Stomach (tissue), 4 donors: ENCODE measurements at regions not wholly inside any gene's neighbourhood (a gene's known extent, or its start where the extent isn't known, plus 50 kb on each side); places are given as distances from the start of the nearest gene placed in this dataset.

Source experiments
- EP300 ChIP-seq: sonication (generic); formaldehyde crosslinking; IDR thresholded peaks from one replicate; pipeline ENCODE4 v1.6.1; 2017; ENCODE audit warnings: antibody characterized with exemption
- TF ChIP-seq, protein P1 (sequence below), 7 experiments: fragments of 450-650 bp in 4 of 7; fragments of 200-600 bp in 3 of 7; sonication (generic) in 3 of 7; IDR thresholded peaks; one replicate each; pipeline ENCODE4 v1.5.1; 2016 to 2019; ENCODE audit warnings: antibody characterized with exemption in 7 of 7, control low read depth in 2 of 7, mild to moderate bottlenecking in 1 of 7

DNA sequence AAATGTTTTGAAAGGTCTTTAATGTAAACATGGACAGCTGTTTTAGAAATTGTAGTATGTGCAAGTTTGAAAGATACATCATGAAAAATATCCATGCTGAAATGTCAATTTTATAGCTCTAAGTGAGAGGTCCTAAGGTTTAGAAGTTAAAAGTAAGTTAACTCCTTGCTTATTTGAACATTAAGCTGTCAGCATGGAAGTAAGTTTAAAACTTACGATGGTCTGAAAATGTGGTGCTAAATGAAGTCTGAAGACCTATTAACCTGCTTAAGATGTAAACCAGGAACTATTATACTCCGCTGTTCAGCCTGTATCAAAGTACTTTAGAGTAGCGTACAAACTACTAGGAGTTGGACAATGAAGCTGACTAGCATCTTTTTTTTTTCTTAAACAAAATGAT is 1082.4 kb downstream of the TMTC2 start:
- TF ChIP-seq, protein P1, sequence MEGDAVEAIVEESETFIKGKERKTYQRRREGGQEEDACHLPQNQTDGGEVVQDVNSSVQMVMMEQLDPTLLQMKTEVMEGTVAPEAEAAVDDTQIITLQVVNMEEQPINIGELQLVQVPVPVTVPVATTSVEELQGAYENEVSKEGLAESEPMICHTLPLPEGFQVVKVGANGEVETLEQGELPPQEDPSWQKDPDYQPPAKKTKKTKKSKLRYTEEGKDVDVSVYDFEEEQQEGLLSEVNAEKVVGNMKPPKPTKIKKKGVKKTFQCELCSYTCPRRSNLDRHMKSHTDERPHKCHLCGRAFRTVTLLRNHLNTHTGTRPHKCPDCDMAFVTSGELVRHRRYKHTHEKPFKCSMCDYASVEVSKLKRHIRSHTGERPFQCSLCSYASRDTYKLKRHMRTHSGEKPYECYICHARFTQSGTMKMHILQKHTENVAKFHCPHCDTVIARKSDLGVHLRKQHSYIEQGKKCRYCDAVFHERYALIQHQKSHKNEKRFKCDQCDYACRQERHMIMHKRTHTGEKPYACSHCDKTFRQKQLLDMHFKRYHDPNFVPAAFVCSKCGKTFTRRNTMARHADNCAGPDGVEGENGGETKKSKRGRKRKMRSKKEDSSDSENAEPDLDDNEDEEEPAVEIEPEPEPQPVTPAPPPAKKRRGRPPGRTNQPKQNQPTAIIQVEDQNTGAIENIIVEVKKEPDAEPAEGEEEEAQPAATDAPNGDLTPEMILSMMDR (IDR thresholded peaks at IDR 0.05), result no peak
- no peak for TF ChIP-seq EP300
